ENCODE measurements at regions not wholly inside any gene's neighbourhood (a gene's known extent, or its start where the extent isn't known, plus 50 kb on each side); places are given as distances from the start of the nearest gene placed in this dataset.

DNA sequence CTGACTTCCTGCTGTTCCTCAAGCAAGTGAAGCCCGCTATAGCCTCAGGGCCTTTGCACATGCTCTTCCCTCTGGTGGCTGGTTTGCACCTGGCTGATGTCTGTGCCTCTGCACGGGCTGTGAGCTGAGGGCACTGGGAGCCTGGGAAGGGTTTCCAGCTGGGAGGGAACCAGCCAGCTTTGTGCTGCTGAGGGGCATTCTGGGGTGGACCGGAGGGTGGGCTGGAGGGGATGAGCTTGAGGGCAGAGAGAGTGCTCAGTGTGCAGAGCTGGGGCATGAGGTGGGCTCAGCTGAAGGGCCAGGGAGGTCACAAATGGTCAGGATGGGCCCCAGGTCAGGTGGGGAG lies 305.7 kb downstream of the MATN1 start:
- FAIRE-seq, result no peak
- DNase-seq (ENCODE audit: insufficient read length, low spot score), result no peak
- TF ChIP-seq, protein P1, sequence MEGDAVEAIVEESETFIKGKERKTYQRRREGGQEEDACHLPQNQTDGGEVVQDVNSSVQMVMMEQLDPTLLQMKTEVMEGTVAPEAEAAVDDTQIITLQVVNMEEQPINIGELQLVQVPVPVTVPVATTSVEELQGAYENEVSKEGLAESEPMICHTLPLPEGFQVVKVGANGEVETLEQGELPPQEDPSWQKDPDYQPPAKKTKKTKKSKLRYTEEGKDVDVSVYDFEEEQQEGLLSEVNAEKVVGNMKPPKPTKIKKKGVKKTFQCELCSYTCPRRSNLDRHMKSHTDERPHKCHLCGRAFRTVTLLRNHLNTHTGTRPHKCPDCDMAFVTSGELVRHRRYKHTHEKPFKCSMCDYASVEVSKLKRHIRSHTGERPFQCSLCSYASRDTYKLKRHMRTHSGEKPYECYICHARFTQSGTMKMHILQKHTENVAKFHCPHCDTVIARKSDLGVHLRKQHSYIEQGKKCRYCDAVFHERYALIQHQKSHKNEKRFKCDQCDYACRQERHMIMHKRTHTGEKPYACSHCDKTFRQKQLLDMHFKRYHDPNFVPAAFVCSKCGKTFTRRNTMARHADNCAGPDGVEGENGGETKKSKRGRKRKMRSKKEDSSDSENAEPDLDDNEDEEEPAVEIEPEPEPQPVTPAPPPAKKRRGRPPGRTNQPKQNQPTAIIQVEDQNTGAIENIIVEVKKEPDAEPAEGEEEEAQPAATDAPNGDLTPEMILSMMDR (IDR thresholded peaks at IDR 0.05; ENCODE audit: insufficient read depth, missing control alignments), result no peak

DNA sequence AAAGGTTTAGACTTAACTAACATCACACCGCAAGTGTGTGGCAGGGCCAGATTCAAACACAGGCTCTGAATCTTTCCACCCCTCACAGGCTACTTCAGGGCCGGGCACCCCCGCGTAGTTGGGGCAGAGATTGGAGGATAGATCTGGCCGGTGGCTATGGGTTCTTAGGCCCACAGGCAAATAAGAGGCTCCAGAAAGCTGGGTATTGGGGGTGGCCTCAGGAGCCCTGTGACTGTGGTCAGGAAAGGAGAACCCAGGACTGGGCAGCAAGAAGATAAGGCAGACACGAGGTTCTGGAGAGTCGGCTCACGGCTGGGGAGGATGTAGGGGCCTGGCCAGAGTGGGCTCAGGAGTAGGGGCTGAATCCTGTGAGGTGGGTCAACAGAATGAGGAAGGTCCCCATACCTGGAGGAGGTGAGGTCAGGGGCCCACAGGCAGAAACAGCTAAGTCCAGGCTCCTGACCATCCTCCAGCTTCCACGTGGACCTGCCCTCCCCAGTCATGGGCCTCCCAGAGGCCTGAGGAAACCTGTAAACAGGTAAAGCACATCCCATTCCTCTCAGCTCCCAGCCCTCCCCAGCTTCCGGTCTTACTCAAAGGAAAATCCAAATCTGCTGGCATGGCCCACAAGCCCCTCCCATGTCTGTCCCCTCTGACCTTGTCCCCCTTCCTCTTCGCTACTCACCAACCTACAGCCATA lies 306.2 kb downstream of the MATN1 start:
- TF ChIP-seq, protein P1 (IDR thresholded peaks at IDR 0.05; ENCODE audit: insufficient read depth, missing control alignments), result no peak
- no peak for FAIRE-seq
- no peak for DNase-seq (ENCODE audit: insufficient read length, low spot score)

DNA sequence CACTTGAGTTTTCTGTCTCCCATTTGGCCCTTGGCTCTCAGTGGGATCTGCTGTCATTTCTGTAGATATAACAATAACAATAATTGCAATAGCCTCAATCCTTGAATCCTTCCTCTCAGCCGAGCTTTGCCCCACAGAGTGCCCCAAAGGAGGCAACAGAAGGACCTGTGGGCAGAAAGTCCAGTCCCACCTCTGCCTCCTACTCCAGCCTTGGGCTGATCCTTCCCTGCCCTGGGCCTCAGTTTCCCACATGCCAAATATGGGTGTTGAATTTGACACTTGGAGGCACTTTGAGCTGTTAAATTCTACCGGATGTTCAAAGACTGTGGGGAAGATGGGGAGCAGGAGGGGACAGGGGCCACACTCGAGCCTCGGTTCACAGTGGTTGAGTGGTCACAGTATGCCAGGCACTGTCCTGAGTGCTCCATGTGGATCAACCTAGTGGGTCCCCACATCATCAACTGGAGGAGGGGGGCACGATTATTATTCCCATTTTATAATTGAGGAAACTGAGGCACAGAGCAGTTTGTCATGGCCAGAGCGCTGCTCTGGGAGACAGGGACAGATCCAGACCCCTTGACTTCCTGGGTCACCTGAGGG lies 307.1 kb downstream of the MATN1 start:
- TF ChIP-seq, protein P1 (IDR thresholded peaks at IDR 0.05; ENCODE audit: insufficient read depth, missing control alignments), result no peak
- FAIRE-seq, result no peak

DNA sequence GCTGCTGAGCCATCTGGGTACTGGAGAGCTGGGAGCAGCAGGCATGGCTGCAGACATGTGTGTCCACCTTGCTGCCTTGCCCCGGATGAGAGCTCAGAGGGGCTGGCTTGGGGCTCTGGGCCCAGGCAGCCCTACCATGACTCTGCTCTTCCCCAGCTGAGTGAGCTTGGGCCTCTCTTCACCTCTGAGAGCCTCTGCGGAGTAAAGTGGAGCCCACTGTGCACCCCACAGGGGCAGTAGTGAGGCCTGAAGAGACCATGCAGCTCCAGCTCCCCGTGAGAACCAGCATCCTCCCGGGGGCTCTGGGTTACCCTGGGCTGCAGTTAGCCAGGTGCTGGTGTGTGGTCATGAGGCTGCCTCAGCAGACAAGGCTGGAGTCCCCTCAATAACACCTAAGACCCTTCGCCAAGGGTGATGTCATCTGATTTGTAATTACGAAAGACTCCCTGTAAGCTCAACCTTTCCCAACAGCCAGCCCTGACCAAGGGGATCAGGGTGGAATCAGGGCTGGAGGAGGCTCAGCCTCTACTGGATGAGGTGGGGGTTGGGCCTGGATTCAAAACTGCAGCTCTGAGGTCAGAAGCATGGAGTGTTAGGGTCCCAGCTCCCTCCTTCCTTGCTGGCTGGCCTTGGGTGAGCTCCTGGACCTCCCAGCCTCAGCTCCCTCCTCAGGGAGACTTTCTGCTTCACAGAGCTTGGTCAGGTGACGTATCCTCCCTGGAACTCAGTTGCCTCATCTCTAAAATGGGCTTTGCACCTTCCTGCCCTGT lies 308.0 kb downstream of the MATN1 start:
- TF ChIP-seq, protein P1 (IDR thresholded peaks at IDR 0.05; ENCODE audit: insufficient read depth, missing control alignments), result no peak
- DNase-seq (ENCODE audit: insufficient read length, low spot score) (no peak), FAIRE-seq (no peak)

More for the DNA sequence above, 307.1 kb downstream of the MATN1 start:
- DNase-seq (ENCODE audit: insufficient read length, low spot score), result no peak

DNA sequence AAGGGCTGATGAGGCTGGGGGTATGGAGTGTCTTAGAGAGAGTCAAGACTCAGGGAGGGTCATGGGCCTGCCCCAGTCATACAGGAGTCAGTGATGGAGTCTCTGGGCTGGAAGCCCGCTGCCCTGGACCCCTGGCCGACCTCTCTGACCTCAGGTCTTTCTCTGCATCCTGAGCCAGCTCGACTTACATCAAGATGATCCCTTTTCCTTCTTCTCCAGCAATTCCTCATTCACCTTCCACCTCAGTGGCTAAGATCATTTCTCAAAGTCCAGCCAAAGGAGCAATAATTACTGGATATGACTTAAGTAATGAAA lies 308.6 kb downstream of the MATN1 start:
- TF ChIP-seq, protein P1 (IDR thresholded peaks at IDR 0.05; ENCODE audit: insufficient read depth, missing control alignments), result no peak
- FAIRE-seq, result no peak
- no peak for DNase-seq (ENCODE audit: insufficient read length, low spot score)

DNA sequence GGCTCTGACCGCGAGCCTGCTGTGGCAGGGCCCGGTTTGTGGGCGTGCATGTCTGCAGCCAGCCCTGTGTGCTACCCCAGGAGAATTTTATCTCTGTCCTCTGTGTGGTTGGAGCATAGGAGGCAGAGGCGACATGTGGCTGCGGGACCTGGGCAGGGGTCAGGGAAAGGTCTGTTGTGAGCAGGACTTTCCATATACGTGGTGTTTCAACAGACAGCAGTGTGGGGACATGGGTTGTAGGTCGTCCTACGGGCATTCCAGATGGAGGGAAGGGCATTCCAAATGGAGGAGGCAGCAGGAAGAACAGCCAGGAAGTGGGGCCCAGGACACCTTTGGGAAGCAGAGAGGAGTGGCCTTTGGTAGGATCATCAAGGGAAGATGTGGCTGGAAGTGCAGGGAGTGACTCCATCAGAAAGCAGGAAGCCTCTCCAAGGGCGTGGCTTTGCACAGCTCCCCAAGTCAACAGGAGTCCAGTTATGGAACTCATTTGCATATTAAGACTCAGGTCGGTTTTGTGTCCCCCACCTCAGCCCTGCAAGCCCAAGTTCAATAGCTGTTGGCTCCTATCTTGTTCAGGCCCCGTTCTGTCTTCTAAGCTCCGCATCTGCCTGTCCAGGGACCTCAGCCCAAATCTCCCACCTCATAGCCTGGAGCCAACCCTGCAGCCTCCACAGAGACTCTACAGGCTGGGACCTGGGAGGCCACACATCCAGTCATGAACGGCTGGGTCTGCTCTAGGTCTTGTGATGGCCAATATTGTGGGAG lies 309.1 kb downstream of the MATN1 start:
- TF ChIP-seq, protein P1 (IDR thresholded peaks at IDR 0.05; ENCODE audit: insufficient read depth, missing control alignments), result no peak
- no peak for FAIRE-seq
- no peak for DNase-seq (ENCODE audit: insufficient read length, low spot score)

Measured in D721Med (cell line).